HCT116 (cell line): ENCODE measurements at regions not wholly inside any gene's neighbourhood (a gene's known extent, or its start where the extent isn't known, plus 50 kb on each side); places are given as distances from the start of the nearest gene placed in this dataset.

ENCODE experiments used
- ATAC-seq: fragments of 200-7000 bp; cut with Tn5 transposase; 2 replicates; pipeline ENCODE4 v1.9.1; 2020; ENCODE audit warnings: mild to moderate bottlenecking, moderate library complexity
- BruUV-seq: library from RNA; stranded (reverse); fragments of 400-500 nt; replicated peaks from 2 replicates; lab custom pipeline; 2021; lab: Mats Ljungman, UMichigan
- CTCF ChIA-PET: fragments of 300-600 bp; sonication (Branson Sonifier 250); formaldehyde crosslinking; loops from one replicate; lab custom pipeline; 2021; ENCODE audit warnings: antibody characterized with exemption; lab: Charles Lee
- POLR2A ChIA-PET: fragments of 300-600, 350-600 bp; sonication (Branson Sonifier 250); formaldehyde crosslinking; loops from one replicate; lab custom pipeline; 2021; ENCODE audit warnings: antibody characterized with exemption; lab: Charles Lee
- RAD21 ChIA-PET, 2 experiments: fragments of 300-600 bp; sonication (Branson Sonifier 250); formaldehyde crosslinking; loops; one replicate each; lab custom pipeline; 2023; ENCODE audit warnings: low total read pairs in 2 of 2; ENCODE audit not compliant: uncharacterized antibody in 2 of 2, unreplicated experiment in 2 of 2, low non-redundant PET in 1 of 2; lab: Charles Lee
- DNase-seq: peaks from one replicate; pipeline ENCODE4 v3.0.0-alpha.2; 2010; ENCODE audit warnings: low read depth, low spot score
- H2AFZ ChIP-seq: fragments of 200-600 bp; shearing (Covaris generic), sonication (generic); 2 replicates; pipeline ENCODE4 v1.6.1; 2017; ENCODE audit warnings: low read depth, mixed run types, mixed read lengths, antibody characterized with exemption, low read length; ENCODE audit not compliant: poor library complexity, severe bottlenecking
- H3K27ac ChIP-seq: 2 replicates; pipeline ENCODE4 v1.5.1; 2012; ENCODE audit warnings: low read depth, low read length
- H3K27me3 ChIP-seq: fragments of 200-600 bp; sonication (generic); 2 replicates; pipeline ENCODE4 v1.6.1; 2016; ENCODE audit warnings: mixed run types, low read length, mixed read lengths; ENCODE audit not compliant: insufficient read depth
- H3K36me3 ChIP-seq, 2 experiments: fragments of 200-500 bp in 1 of 2; fragments of 200-600 bp in 1 of 2; sonication (Bioruptor generic) in 1 of 2; sonication (generic) in 1 of 2; 2 replicates each; pipeline versions ENCODE4 v1.5.1 to v1.6.1; 2014 to 2016; ENCODE audit warnings: low read length in 2 of 2, inconsistent platforms in 1 of 2, mixed read lengths in 1 of 2, mixed run types in 1 of 2; ENCODE audit not compliant: insufficient read depth in 2 of 2, control insufficient read depth in 1 of 2
- H3K4me1 ChIP-seq, 2 experiments: fragments of 200-600 bp in 1 of 2; sonication (generic) in 1 of 2; 2 replicates each; pipeline versions ENCODE4 v1.5.1 to v1.6.1; 2012 to 2017; ENCODE audit warnings: low read length in 2 of 2, inconsistent platforms in 1 of 2, mild to moderate bottlenecking in 1 of 2, mixed read lengths in 1 of 2, mixed run types in 1 of 2, moderate library complexity in 1 of 2; ENCODE audit not compliant: insufficient read depth in 2 of 2, control insufficient read depth in 1 of 2
- H3K4me2 ChIP-seq: fragments of 200-600 bp; sonication (generic); 2 replicates; pipeline ENCODE4 v1.6.1; 2017; ENCODE audit warnings: mixed run types, low read length, mixed read lengths
- H3K4me3 ChIP-seq, 2 experiments: fragments of 200-600 bp in 1 of 2; sonication (generic) in 1 of 2; replicated peaks in 1 of 2; 2 replicates each; pipeline ENCODE4 v1.5.1; 2011 to 2016; ENCODE audit warnings: low read length in 2 of 2, control low read depth in 1 of 2, low read depth in 1 of 2, mild to moderate bottlenecking in 1 of 2, mixed read lengths in 1 of 2, mixed run types in 1 of 2
- H3K79me2 ChIP-seq: fragments of 200-600 bp; sonication (generic); 2 replicates; pipeline ENCODE4 v1.6.1; 2017; ENCODE audit warnings: mild to moderate bottlenecking, mixed run types, low read length, moderate library complexity, mixed read lengths; ENCODE audit not compliant: insufficient read depth
- H3K9ac ChIP-seq: fragments of 200-600 bp; sonication (generic); 2 replicates; pipeline ENCODE4 v1.6.1; 2016; ENCODE audit warnings: low read length, mixed read lengths
- H3K9me2 ChIP-seq: fragments of 200-600 bp; sonication (generic), shearing (Covaris generic); 2 replicates; pipeline ENCODE4 v1.6.1; 2017; ENCODE audit warnings: mixed run types, mild to moderate bottlenecking, moderate library complexity; ENCODE audit not compliant: insufficient read depth
- H3K9me3 ChIP-seq, 2 experiments: fragments of 200-500 bp in 1 of 2; fragments of 200-600 bp in 1 of 2; sonication (Bioruptor generic) in 1 of 2; sonication (generic) in 1 of 2; 2 replicates each; pipeline ENCODE4 v1.6.1; 2014 to 2017; ENCODE audit warnings: low read length in 2 of 2, mixed read lengths in 2 of 2, inconsistent platforms in 1 of 2, low read depth in 1 of 2, mild to moderate bottlenecking in 1 of 2, mixed run types in 1 of 2, moderate library complexity in 1 of 2; ENCODE audit not compliant: control insufficient read depth in 1 of 2, insufficient read depth in 1 of 2
- H4K20me1 ChIP-seq: fragments of 200-600 bp; sonication (generic), shearing (Covaris generic); 2 replicates; pipeline ENCODE4 v1.6.1; 2017; ENCODE audit warnings: mixed run types, mild to moderate bottlenecking, moderate library complexity; ENCODE audit not compliant: insufficient read depth
- CBX3 ChIP-seq: IDR thresholded peaks from 2 replicates; pipeline ENCODE4 v1.6.1; 2012; ENCODE audit warnings: low read depth
- CEBPB ChIP-seq: IDR thresholded peaks from 2 replicates; pipeline ENCODE4 v1.6.1; 2012; ENCODE audit warnings: low read depth
- ELF1 ChIP-seq: IDR thresholded peaks from 2 replicates; pipeline ENCODE4 v1.6.1; 2012; ENCODE audit warnings: low read depth, borderline replicate concordance
- EZH2phosphoT487 ChIP-seq: fragments of 200-600 bp; IDR thresholded peaks from 2 replicates; pipeline ENCODE4 v1.6.1; 2018; ENCODE audit warnings: antibody characterized with exemption, borderline replicate concordance
- FOSL1 ChIP-seq: IDR thresholded peaks from 2 replicates; pipeline ENCODE4 v1.6.1; 2012; ENCODE audit warnings: low read depth
- JUND ChIP-seq: IDR thresholded peaks from 2 replicates; pipeline ENCODE4 v1.6.1; 2012
- YY1 ChIP-seq: IDR thresholded peaks from 2 replicates; pipeline ENCODE4 v1.6.1; 2011; ENCODE audit warnings: low read length, low read depth, moderate library complexity, mild to moderate bottlenecking; ENCODE audit not compliant: insufficient replicate concordance; ENCODE audit errors: extremely low read depth
- ZFX ChIP-seq: fragments of 450-650 bp; IDR thresholded peaks from 2 replicates; pipeline ENCODE4 v1.6.1; 2017
- ZNF274 ChIP-seq: fragments of 200-500 bp; sonication (Bioruptor generic); IDR thresholded peaks from 2 replicates; pipeline ENCODE4 v1.6.1; 2014; ENCODE audit warnings: mild to moderate bottlenecking, low read depth, low read length, inconsistent platforms
- intact Hi-C: fragments of 100-400 bp; cut with micrococcal nuclease; formaldehyde crosslinking; loops from 2 replicates; pipeline ENCODE4 v1.10.0; 2022
- TF ChIP-seq, protein P1 (sequence below): IDR thresholded peaks from 2 replicates; pipeline ENCODE4 v1.6.1; 2012
- TF ChIP-seq, protein P2 (sequence below): IDR thresholded peaks from 2 replicates; pipeline ENCODE4 v1.6.1; 2012; ENCODE audit warnings: low read depth
- TF ChIP-seq, protein P3 (sequence below): IDR thresholded peaks from 2 replicates; pipeline ENCODE4 v1.6.1; 2011; ENCODE audit warnings: mild to moderate bottlenecking, low read length, moderate library complexity; ENCODE audit not compliant: insufficient replicate concordance; ENCODE audit errors: extremely low read depth

DNA sequence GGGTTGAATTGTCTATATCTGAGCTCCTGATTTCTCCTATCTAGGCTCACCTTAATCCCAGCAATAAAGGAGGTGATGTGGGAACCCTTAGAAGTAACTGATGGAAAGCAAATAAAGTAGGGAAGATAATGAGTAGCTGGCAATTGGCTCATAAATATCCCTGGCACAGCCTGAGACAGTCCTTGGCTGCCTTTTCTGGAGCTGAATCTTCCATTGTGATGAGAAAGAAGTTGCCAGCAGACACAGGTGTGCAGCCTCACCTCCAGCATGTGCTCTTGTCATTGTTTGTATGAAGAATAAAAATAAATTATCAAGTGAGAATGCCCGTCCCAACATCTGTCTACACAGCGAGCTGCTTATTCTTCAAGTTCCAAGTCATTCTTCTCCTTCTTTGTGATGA, 53.2 kb upstream of the RASGRP1 start (continued):
- TF ChIP-seq ZFX: no peak

DNA sequence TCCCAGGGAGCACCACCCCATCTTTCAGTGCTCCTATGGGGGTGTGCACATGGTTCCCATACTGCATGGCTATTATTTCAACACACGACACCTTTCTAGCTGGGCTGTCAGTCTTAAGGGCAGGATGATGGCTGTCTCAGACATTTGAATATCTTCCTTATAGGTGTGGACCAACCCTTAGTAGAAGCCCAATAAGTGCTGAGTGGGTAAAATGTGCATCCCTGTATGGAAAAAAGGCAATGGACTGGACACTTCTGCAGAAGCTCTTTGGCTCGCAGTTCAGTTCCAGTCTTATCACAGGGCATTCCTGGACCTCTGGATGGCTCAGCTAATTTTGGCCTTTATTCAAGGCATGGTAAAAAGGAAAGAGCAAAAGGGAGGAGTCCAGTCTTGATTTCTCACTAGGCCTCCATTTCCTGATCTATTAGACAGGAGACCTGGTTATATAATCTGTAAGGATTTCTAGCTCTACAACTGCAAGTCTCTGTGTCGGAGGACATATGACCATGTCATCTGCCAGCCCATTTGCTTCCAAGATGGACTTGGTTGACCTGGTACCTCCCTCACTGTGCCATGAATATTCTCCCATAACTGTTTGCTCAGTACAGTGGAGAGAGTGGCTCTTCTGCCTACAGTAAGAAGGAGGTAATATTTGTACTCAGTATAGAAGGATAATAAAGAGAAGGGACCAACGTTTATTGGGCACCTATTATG, 53.8 kb upstream of the RASGRP1 start:
- H3K4me1 ChIP-seq: no peaks in the 10 kb centered on the region
- H3K4me2 ChIP-seq: no peak overlapping the region
- H2AFZ ChIP-seq: no peak overlapping the region
- no peaks in the 10 kb centered on the region for H3K9me3 ChIP-seq
- CTCF ChIA-PET: no interaction called here
- H3K27ac ChIP-seq: no peak overlapping the region
- H3K36me3 ChIP-seq: no peaks in the 10 kb centered on the region
- no peaks in the 10 kb centered on the region for H3K9me2 ChIP-seq
- no peak for ATAC-seq
- BruUV-seq: no TSS peak
- intact Hi-C loops: no loop called here
- no peaks in the 10 kb centered on the region for H4K20me1 ChIP-seq
- POLR2A ChIA-PET: no interaction called here
- H3K4me3 ChIP-seq: no peak overlapping the region
- TF ChIP-seq ZNF274 (no peak), YY1 (no peak), ELF1 (no peak), CEBPB (no peak)
- TF ChIP-seq, protein P1, sequence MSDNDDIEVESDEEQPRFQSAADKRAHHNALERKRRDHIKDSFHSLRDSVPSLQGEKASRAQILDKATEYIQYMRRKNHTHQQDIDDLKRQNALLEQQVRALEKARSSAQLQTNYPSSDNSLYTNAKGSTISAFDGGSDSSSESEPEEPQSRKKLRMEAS: no peak
- DNase-seq: no peak
- no peak overlapping the region for H3K9ac ChIP-seq
- RAD21 ChIA-PET: interaction anchor here in 1 of 2 experiments (1.2 kb wide), 1 partner anchor 55 kb away, joined by 3 read pairs; no protein-coding TSS in a partner anchor
- peaks cover 37% of the 10 kb centered on the region for H3K27me3 ChIP-seq
- no peaks in the 10 kb centered on the region for H3K79me2 ChIP-seq

DNA sequence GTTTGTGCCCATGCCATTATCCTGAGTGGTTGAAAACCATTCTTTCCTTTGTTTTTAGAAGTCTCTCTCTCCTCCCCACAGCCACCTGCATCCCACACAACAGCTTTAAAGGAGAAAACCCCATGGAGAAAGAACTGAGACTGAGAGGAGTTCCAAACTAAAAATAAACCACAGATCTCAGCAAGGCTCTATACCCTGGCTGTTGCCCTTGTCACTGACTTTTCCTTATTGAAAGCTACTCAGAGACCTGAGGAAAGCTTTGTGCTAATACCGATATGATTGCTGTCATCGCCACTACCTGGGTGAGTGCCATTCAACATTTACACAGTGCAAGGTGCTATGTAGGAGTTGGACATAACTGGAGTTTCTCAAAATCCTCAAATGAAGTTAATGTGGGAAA, 55.5 kb upstream of the RASGRP1 start:
- intact Hi-C loops: no loop called here
- TF ChIP-seq ELF1: no peak
- no peak for TF ChIP-seq FOSL1
- TF ChIP-seq, protein P1: no peak
- no peak for TF ChIP-seq EZH2phosphoT487
- TF ChIP-seq CBX3: no peak
- TF ChIP-seq JUND: no peak
- TF ChIP-seq, protein P2, sequence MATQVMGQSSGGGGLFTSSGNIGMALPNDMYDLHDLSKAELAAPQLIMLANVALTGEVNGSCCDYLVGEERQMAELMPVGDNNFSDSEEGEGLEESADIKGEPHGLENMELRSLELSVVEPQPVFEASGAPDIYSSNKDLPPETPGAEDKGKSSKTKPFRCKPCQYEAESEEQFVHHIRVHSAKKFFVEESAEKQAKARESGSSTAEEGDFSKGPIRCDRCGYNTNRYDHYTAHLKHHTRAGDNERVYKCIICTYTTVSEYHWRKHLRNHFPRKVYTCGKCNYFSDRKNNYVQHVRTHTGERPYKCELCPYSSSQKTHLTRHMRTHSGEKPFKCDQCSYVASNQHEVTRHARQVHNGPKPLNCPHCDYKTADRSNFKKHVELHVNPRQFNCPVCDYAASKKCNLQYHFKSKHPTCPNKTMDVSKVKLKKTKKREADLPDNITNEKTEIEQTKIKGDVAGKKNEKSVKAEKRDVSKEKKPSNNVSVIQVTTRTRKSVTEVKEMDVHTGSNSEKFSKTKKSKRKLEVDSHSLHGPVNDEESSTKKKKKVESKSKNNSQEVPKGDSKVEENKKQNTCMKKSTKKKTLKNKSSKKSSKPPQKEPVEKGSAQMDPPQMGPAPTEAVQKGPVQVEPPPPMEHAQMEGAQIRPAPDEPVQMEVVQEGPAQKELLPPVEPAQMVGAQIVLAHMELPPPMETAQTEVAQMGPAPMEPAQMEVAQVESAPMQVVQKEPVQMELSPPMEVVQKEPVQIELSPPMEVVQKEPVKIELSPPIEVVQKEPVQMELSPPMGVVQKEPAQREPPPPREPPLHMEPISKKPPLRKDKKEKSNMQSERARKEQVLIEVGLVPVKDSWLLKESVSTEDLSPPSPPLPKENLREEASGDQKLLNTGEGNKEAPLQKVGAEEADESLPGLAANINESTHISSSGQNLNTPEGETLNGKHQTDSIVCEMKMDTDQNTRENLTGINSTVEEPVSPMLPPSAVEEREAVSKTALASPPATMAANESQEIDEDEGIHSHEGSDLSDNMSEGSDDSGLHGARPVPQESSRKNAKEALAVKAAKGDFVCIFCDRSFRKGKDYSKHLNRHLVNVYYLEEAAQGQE: no peak
- TF ChIP-seq, protein P3, sequence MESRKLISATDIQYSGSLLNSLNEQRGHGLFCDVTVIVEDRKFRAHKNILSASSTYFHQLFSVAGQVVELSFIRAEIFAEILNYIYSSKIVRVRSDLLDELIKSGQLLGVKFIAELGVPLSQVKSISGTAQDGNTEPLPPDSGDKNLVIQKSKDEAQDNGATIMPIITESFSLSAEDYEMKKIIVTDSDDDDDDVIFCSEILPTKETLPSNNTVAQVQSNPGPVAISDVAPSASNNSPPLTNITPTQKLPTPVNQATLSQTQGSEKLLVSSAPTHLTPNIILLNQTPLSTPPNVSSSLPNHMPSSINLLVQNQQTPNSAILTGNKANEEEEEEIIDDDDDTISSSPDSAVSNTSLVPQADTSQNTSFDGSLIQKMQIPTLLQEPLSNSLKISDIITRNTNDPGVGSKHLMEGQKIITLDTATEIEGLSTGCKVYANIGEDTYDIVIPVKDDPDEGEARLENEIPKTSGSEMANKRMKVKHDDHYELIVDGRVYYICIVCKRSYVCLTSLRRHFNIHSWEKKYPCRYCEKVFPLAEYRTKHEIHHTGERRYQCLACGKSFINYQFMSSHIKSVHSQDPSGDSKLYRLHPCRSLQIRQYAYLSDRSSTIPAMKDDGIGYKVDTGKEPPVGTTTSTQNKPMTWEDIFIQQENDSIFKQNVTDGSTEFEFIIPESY: no peak

More for the DNA sequence above, 55.5 kb upstream of the RASGRP1 start:
- Histone ChIP-seq H3K27ac (no peak overlapping the region), H3K9me2 (no peaks in the 10 kb centered on the region), H4K20me1 (no peaks in the 10 kb centered on the region), H3K9ac (no peak overlapping the region), H3K4me2 (no peak overlapping the region), H3K36me3 (no peaks in the 10 kb centered on the region), H3K4me1 (no peaks in the 10 kb centered on the region), H3K4me3 (no peak overlapping the region), H3K79me2 (no peaks in the 10 kb centered on the region), H3K27me3 (peaks cover 29% of the 10 kb centered on the region), H3K9me3 (no peaks in the 10 kb centered on the region), H2AFZ (no peak overlapping the region)
- ATAC-seq (no peak), DNase-seq (no peak)
- ChIA-PET POLR2A (no interaction called here), RAD21 (no interaction called here), CTCF (no interaction called here)
- no TSS peak for BruUV-seq
